ENCODE measurements at regions not wholly inside any gene's neighbourhood (a gene's known extent, or its start where the extent isn't known, plus 50 kb on each side); places are given as distances from the start of the nearest gene placed in this dataset.

- Mint-ChIP-seq H3K9me3 (no peaks in the 10 kb centered on the region), H3K4me1 (no peaks in the 10 kb centered on the region), H3K36me3 (no peaks in the 10 kb centered on the region), H3K27me3 (ENCODE audit: low read depth in 3 of 3) (peaks cover 0 to 3% (median 0%) of the 10 kb centered on the region in 3 donors), H3K27ac (peak overlapping the region in 1 of 7 donors; percentile 39), H3K4me3 (no peak overlapping the region)
- Histone ChIP-seq H3K36me3 (replicated peaks in 1 of 2; ENCODE audit: control insufficient read depth in 1 of 2, insufficient read depth in 2 of 2, low read length in 2 of 2) (no peaks in the 10 kb centered on the region), H3K27ac (ENCODE audit: low read depth in 1 of 2, low read length in 2 of 2) (no peak overlapping the region), H3K79me2 (ENCODE audit: insufficient read depth, low read length) (no peaks in the 10 kb centered on the region), H3K4me1 (ENCODE audit: control insufficient read depth in 1 of 2, insufficient read depth in 2 of 2, low read length in 2 of 2) (no peaks in the 10 kb centered on the region), H3K4me2 (replicated peaks; ENCODE audit: extremely low read depth, low read length, poor library complexity, severe bottlenecking) (no peak overlapping the region), H3K27me3 (ENCODE audit: control insufficient read depth in 2 of 2, insufficient read depth in 2 of 2, low read length in 2 of 2) (no peaks in the 10 kb centered on the region), H2AFZ (ENCODE audit: insufficient read depth, low read depth, low read length, poor library complexity, severe bottlenecking) (no peak overlapping the region), H3K9me3 (replicated peaks in 1 of 2; ENCODE audit: control insufficient read depth in 1 of 2, insufficient read depth in 1 of 2, low read length in 2 of 2) (no peaks in the 10 kb centered on the region), H4K20me1 (ENCODE audit: insufficient read depth, low read length) (no peaks in the 10 kb centered on the region), H3K4me3 (replicated peaks in 1 of 3; ENCODE audit: low read depth in 2 of 3, low read length in 3 of 3) (no peak overlapping the region), H3K9ac (ENCODE audit: insufficient read depth, low read length, poor library complexity, severe bottlenecking) (no peak overlapping the region)
- no peak for TF ChIP-seq CTCF (IDR thresholded peaks at IDR 0.05)
- DNase-seq, result no peak
- 93% methylated on average over 10 of the region's 17 CpGs for WGBS (ENCODE audit: insufficient coverage)
- intact Hi-C loops (cut with micrococcal nuclease), result no loop called here
Observed at GRCh38 chr13:26967119-26968038, 204.2 kb downstream of the USP12 start.

- Mint-ChIP-seq H3K4me3 (no peak overlapping the region), H3K36me3 (no peaks in the 10 kb centered on the region), H3K27ac (no peak overlapping the region), H3K9me3 (no peaks in the 10 kb centered on the region), H3K4me1 (no peaks in the 10 kb centered on the region), H3K27me3 (ENCODE audit: low read depth in 3 of 3) (peaks cover 0 to 3% (median 0%) of the 10 kb centered on the region in 3 donors)
- Histone ChIP-seq H2AFZ (ENCODE audit: insufficient read depth, low read depth, low read length, poor library complexity, severe bottlenecking) (no peak overlapping the region), H3K9me3 (replicated peaks in 1 of 2; ENCODE audit: control insufficient read depth in 1 of 2, insufficient read depth in 1 of 2, low read length in 2 of 2) (no peaks in the 10 kb centered on the region), H3K27me3 (ENCODE audit: control insufficient read depth in 2 of 2, insufficient read depth in 2 of 2, low read length in 2 of 2) (no peaks in the 10 kb centered on the region), H3K27ac (ENCODE audit: low read depth in 1 of 2, low read length in 2 of 2) (no peak overlapping the region), H3K79me2 (ENCODE audit: insufficient read depth, low read length) (no peaks in the 10 kb centered on the region), H3K9ac (ENCODE audit: insufficient read depth, low read length, poor library complexity, severe bottlenecking) (no peak overlapping the region), H3K4me2 (replicated peaks; ENCODE audit: extremely low read depth, low read length, poor library complexity, severe bottlenecking) (no peak overlapping the region), H3K4me1 (ENCODE audit: control insufficient read depth in 1 of 2, insufficient read depth in 2 of 2, low read length in 2 of 2) (no peaks in the 10 kb centered on the region), H3K4me3 (replicated peaks in 1 of 3; ENCODE audit: low read depth in 2 of 3, low read length in 3 of 3) (no peak overlapping the region), H4K20me1 (ENCODE audit: insufficient read depth, low read length) (no peaks in the 10 kb centered on the region), H3K36me3 (replicated peaks in 1 of 2; ENCODE audit: control insufficient read depth in 1 of 2, insufficient read depth in 2 of 2, low read length in 2 of 2) (no peaks in the 10 kb centered on the region)
- TF ChIP-seq CTCF (IDR thresholded peaks at IDR 0.05), result no peak
- no peak for DNase-seq
- intact Hi-C loops (cut with micrococcal nuclease), result no loop called here
- WGBS (ENCODE audit: insufficient coverage), result no CpG with 5 or more reads among the region's 4 CpGs
Observed at GRCh38 chr13:26966701-26967080, 204.9 kb downstream of the USP12 start.

Data from CD14-positive monocyte (primary cell).